ENCODE measurements at regions not wholly inside any gene's neighbourhood (a gene's known extent, or its start where the extent isn't known, plus 50 kb on each side); places are given as distances from the start of the nearest gene placed in this dataset.

- in situ Hi-C loops (cut with MboI; ENCODE audit: low sequenced_read_pairs, unreplicated experiment): no loop called here
- DNase-seq (ENCODE audit: low spot score): no peak
- no peak for TF ChIP-seq CTCF (IDR thresholded peaks at IDR 0.05; ENCODE audit: borderline replicate concordance, control extremely low read depth, extremely low read depth, insufficient read depth, missing control alignments)
These were observed 455.6 kb upstream of the ANKRD30A start for GRCh38 chr10:36669615-36670352.

- in situ Hi-C loops (cut with MboI; ENCODE audit: low sequenced_read_pairs, unreplicated experiment): no loop called here
- no peak for TF ChIP-seq CTCF (IDR thresholded peaks at IDR 0.05; ENCODE audit: borderline replicate concordance, control extremely low read depth, extremely low read depth, insufficient read depth, missing control alignments)
- DNase-seq (ENCODE audit: low spot score): no peak
These were observed 458.9 kb upstream of the ANKRD30A start for GRCh38 chr10:36666451-36666850.

- TF ChIP-seq CTCF (IDR thresholded peaks at IDR 0.05; ENCODE audit: borderline replicate concordance, control extremely low read depth, extremely low read depth, insufficient read depth, missing control alignments): no peak
- in situ Hi-C loops (cut with MboI; ENCODE audit: low sequenced_read_pairs, unreplicated experiment): no loop called here
- no peak for DNase-seq (ENCODE audit: low spot score)
These were observed 462.8 kb upstream of the ANKRD30A start for GRCh38 chr10:36662571-36662970.

GRCh38 chr10:36650274-36650673, 475.1 kb upstream of the ANKRD30A start:
- no peak for DNase-seq (ENCODE audit: low spot score)
- in situ Hi-C loops (cut with MboI; ENCODE audit: low sequenced_read_pairs, unreplicated experiment): no loop called here
- TF ChIP-seq CTCF (IDR thresholded peaks at IDR 0.05; ENCODE audit: borderline replicate concordance, control extremely low read depth, extremely low read depth, insufficient read depth, missing control alignments): no peak

- no peak for TF ChIP-seq CTCF (IDR thresholded peaks at IDR 0.05; ENCODE audit: borderline replicate concordance, control extremely low read depth, extremely low read depth, insufficient read depth, missing control alignments)
- in situ Hi-C loops (cut with MboI; ENCODE audit: low sequenced_read_pairs, unreplicated experiment): no loop called here
- DNase-seq (ENCODE audit: low spot score): no peak
These were observed 477.9 kb upstream of the ANKRD30A start for GRCh38 chr10:36647540-36647939.

GRCh38 chr10:36640626-36641025, 484.8 kb upstream of the ANKRD30A start:
- TF ChIP-seq CTCF (IDR thresholded peaks at IDR 0.05; ENCODE audit: borderline replicate concordance, control extremely low read depth, extremely low read depth, insufficient read depth, missing control alignments): no peak
- no peak for DNase-seq (ENCODE audit: low spot score)
- in situ Hi-C loops (cut with MboI; ENCODE audit: low sequenced_read_pairs, unreplicated experiment): no loop called here
